Loucy (cell line): ENCODE measurements at regions not wholly inside any gene's neighbourhood (a gene's known extent, or its start where the extent isn't known, plus 50 kb on each side); places are given as distances from the start of the nearest gene placed in this dataset.

Experiments
- H2AFZ ChIP-seq: fragments of 200-600 bp; sonication (generic); 2 replicates; pipeline ENCODE4 v1.6.0; 2016; ENCODE audit warnings: antibody characterized with exemption, mild to moderate bottlenecking, low read length, moderate library complexity
- H3F3A ChIP-seq: fragments of 200-600 bp; 2 replicates; pipeline ENCODE4 v1.6.0; 2016; ENCODE audit warnings: antibody characterized with exemption, low read depth, mild to moderate bottlenecking
- H3K27me3 ChIP-seq: fragments of 200-600 bp; sonication (generic); 2 replicates; pipeline ENCODE4 v1.6.1; 2014; ENCODE audit warnings: low read length, mild to moderate bottlenecking; ENCODE audit not compliant: insufficient read depth, poor library complexity, severe bottlenecking
- H3K36me3 ChIP-seq: fragments of 200-600 bp; sonication (generic); 2 replicates; pipeline ENCODE4 v1.6.1; 2016; ENCODE audit warnings: low read length; ENCODE audit not compliant: insufficient read depth
- H3K4me1 ChIP-seq: fragments of 200-600 bp; sonication (generic); 2 replicates; pipeline ENCODE4 v1.5.1; 2014; ENCODE audit warnings: low read length, mild to moderate bottlenecking; ENCODE audit not compliant: insufficient read depth, poor library complexity, severe bottlenecking
- H3K4me2 ChIP-seq: fragments of 200-600 bp; sonication (generic); 2 replicates; pipeline ENCODE4 v1.6.0; 2014; ENCODE audit warnings: antibody characterized with exemption, low read length, low read depth, mild to moderate bottlenecking; ENCODE audit not compliant: poor library complexity, severe bottlenecking
- H3K4me3 ChIP-seq: fragments of 200-600 bp; sonication (generic); 2 replicates; pipeline ENCODE4 v1.5.1; 2014; ENCODE audit warnings: low read length, mild to moderate bottlenecking, mixed read lengths; ENCODE audit not compliant: poor library complexity, severe bottlenecking
- H3K79me2 ChIP-seq: fragments of 200-600 bp; sonication (generic); 2 replicates; pipeline ENCODE4 v1.6.1; 2014; ENCODE audit warnings: low read length; ENCODE audit not compliant: insufficient read depth
- H3K9ac ChIP-seq: fragments of 200-600 bp; sonication (generic); 2 replicates; pipeline ENCODE4 v1.6.0; 2014; ENCODE audit warnings: mild to moderate bottlenecking, low read depth, low read length, moderate library complexity; ENCODE audit not compliant: poor library complexity, severe bottlenecking
- H3K9me2 ChIP-seq: fragments of 200-600 bp; sonication (generic); replicated peaks from 2 replicates; pipeline ENCODE4 v1.6.1; 2016; ENCODE audit warnings: low read depth, low read length, mixed read lengths
- H3K9me3 ChIP-seq: fragments of 200-600 bp; sonication (generic); 2 replicates; pipeline ENCODE4 v1.6.1; 2014; ENCODE audit warnings: mild to moderate bottlenecking, antibody characterized with exemption, low read length, low read depth; ENCODE audit not compliant: insufficient read depth
- H4K20me1 ChIP-seq: fragments of 200-600 bp; sonication (generic); 2 replicates; pipeline ENCODE4 v1.6.0; 2014; ENCODE audit warnings: antibody characterized with exemption, low read length, mild to moderate bottlenecking; ENCODE audit not compliant: insufficient read depth, poor library complexity, severe bottlenecking
- CTCF ChIP-seq: fragments of 200-600 bp; sonication (generic); conservative IDR thresholded peaks from 2 replicates; pipeline ENCODE4 v1.5.1; 2014; ENCODE audit warnings: mild to moderate bottlenecking, antibody characterized with exemption, low read length
- EZH2phosphoT487 ChIP-seq: fragments of 200-600 bp; IDR thresholded peaks from 2 replicates; pipeline ENCODE4 v1.6.1; 2018; ENCODE audit warnings: antibody characterized with exemption, mild to moderate bottlenecking, moderate library complexity, borderline replicate concordance

DNA sequence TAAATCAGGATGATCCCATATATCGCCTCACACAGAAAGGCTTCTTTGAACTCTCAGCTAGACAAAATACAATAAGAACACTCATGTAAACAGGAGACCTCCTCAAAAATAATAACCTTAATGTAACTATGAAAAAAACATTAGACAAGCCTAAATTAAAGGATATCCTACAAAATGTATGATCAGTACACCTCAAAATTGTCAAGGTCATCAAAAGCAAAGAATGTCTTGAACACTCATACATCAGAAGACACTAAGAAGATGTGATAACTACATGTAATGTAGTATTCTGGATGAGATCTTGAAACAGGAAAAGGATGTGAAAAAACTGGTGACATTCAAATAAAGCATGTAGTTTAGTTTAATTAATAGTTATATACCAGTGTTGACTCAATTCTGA is 616.8 kb upstream of the ZEB2 start:
- Histone ChIP-seq H2AFZ (no peak overlapping the region), H3K79me2 (no peaks in the 10 kb centered on the region), H4K20me1 (no peaks in the 10 kb centered on the region), H3K9ac (no peak overlapping the region), H3K27me3 (no peaks in the 10 kb centered on the region), H3K4me1 (no peaks in the 10 kb centered on the region), H3K36me3 (no peaks in the 10 kb centered on the region), H3K9me3 (no peaks in the 10 kb centered on the region), H3F3A (no peaks in the 10 kb centered on the region), H3K4me2 (no peak overlapping the region), H3K9me2 (no peaks in the 10 kb centered on the region), H3K4me3 (no peak overlapping the region)
- TF ChIP-seq EZH2phosphoT487 (no peak), CTCF (no peak)

- Histone ChIP-seq H3K79me2 (no peaks in the 10 kb centered on the region), H2AFZ (no peak overlapping the region), H4K20me1 (no peaks in the 10 kb centered on the region), H3K9me3 (no peaks in the 10 kb centered on the region), H3K9ac (no peak overlapping the region), H3K27me3 (no peaks in the 10 kb centered on the region), H3F3A (no peaks in the 10 kb centered on the region), H3K4me1 (no peaks in the 10 kb centered on the region), H3K4me2 (no peak overlapping the region), H3K9me2 (no peaks in the 10 kb centered on the region), H3K36me3 (no peaks in the 10 kb centered on the region), H3K4me3 (no peak overlapping the region)
- no peak for TF ChIP-seq CTCF
- no peak for TF ChIP-seq EZH2phosphoT487
Observed at GRCh38 chr2:145126146-145126545, 606.2 kb upstream of the ZEB2 start.

- Histone ChIP-seq H3K79me2 (no peaks in the 10 kb centered on the region), H3K9me2 (no peaks in the 10 kb centered on the region), H3K9me3 (no peaks in the 10 kb centered on the region), H3K9ac (no peak overlapping the region), H3K4me1 (no peaks in the 10 kb centered on the region), H4K20me1 (no peaks in the 10 kb centered on the region), H3K4me2 (no peak overlapping the region), H2AFZ (no peak overlapping the region), H3F3A (no peaks in the 10 kb centered on the region), H3K36me3 (no peaks in the 10 kb centered on the region), H3K4me3 (no peak overlapping the region), H3K27me3 (no peaks in the 10 kb centered on the region)
- TF ChIP-seq EZH2phosphoT487 (no peak), CTCF (no peak)
Observed at GRCh38 chr2:145124085-145124484, 604.2 kb upstream of the ZEB2 start.
